ENCODE measurements at regions not wholly inside any gene's neighbourhood (a gene's known extent, or its start where the extent isn't known, plus 50 kb on each side); places are given as distances from the start of the nearest gene placed in this dataset.

DNA sequence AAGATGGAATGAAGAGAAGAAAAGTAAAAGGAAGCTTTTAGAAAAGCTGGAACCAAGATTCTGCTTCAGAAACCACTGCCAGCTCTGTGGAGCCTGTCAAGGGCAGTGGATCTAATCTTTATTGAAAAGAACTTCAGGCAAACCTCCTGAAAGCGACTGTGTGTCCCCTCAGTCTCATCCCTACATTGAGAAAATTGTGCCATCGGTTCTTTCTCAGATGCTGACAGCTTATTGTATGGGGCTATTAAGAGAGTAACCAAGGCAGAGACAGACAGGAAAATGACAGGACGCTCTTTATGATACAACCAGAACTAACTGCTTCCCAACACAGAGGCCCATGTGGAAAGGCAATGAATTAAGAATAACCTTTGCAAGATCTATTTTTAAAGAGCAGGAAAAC, 763.2 kb upstream of the CHAC2 start:
- Histone ChIP-seq H4K20me1 (ENCODE audit: insufficient read depth) (no peaks in the 10 kb centered on the region), H3F3A (ENCODE audit: insufficient read depth, low read depth) (no peaks in the 10 kb centered on the region), H3K27me3 (ENCODE audit: insufficient read depth, low read depth) (no peaks in the 10 kb centered on the region), H3K36me3 (ENCODE audit: low read depth) (no peaks in the 10 kb centered on the region), H3K79me2 (ENCODE audit: low read depth) (no peaks in the 10 kb centered on the region), H3K9me3 (ENCODE audit: insufficient read depth, low read depth) (no peaks in the 10 kb centered on the region), H3K9me2 (ENCODE audit: insufficient read depth) (no peaks in the 10 kb centered on the region), H3K4me1 (replicated peaks; ENCODE audit: insufficient read depth) (no peaks in the 10 kb centered on the region), H3K4me2 (no peak overlapping the region), H3K4me3 (no peak overlapping the region), H2AFZ (peak overlapping the region; percentile 15; the same call in 1 of the 2 replicates), H3K27ac (no peak overlapping the region)
- intact Hi-C loops (cut with micrococcal nuclease; ENCODE audit: unreplicated experiment) = no loop called here
- ChIA-PET CTCF (no interaction called here), POLR2A (ENCODE audit: unreplicated experiment) (no interaction called here)
- no TSS peak for BruUV-seq (replicated peaks)
- TF ChIP-seq EZH2 (IDR thresholded peaks at IDR 0.05; ENCODE audit: low read depth) = no peak
- TF ChIP-seq, protein P1, sequence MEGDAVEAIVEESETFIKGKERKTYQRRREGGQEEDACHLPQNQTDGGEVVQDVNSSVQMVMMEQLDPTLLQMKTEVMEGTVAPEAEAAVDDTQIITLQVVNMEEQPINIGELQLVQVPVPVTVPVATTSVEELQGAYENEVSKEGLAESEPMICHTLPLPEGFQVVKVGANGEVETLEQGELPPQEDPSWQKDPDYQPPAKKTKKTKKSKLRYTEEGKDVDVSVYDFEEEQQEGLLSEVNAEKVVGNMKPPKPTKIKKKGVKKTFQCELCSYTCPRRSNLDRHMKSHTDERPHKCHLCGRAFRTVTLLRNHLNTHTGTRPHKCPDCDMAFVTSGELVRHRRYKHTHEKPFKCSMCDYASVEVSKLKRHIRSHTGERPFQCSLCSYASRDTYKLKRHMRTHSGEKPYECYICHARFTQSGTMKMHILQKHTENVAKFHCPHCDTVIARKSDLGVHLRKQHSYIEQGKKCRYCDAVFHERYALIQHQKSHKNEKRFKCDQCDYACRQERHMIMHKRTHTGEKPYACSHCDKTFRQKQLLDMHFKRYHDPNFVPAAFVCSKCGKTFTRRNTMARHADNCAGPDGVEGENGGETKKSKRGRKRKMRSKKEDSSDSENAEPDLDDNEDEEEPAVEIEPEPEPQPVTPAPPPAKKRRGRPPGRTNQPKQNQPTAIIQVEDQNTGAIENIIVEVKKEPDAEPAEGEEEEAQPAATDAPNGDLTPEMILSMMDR (conservative IDR thresholded peaks at IDR 0.05) = no peak
- no peak for DNase-seq

DNA sequence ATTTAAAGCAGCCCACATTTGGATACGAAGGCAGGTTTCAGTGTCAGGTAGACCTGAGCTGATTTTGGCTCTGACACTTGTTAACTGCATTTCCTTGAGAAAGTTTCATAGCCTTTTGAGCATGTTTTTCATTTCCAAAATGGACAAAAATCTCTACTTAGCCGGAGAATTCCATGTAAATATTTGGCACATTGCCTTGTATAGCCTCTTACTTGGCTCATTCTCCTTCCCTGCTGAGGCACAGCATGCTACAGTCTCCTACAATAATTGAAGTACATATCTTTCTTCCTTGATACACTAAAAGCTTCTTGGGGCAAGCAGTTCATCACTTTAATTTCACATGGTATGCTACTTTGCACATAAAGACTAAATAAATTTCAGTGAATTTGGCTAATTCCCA, 772.2 kb upstream of the CHAC2 start:
- no peaks in the 10 kb centered on the region for H3F3A ChIP-seq (ENCODE audit: insufficient read depth, low read depth)
- CTCF ChIA-PET = no interaction called here
- no peaks in the 10 kb centered on the region; the same call in 1 of the 2 replicates for H3K9me2 ChIP-seq (ENCODE audit: insufficient read depth)
- H3K4me3 ChIP-seq = no peak overlapping the region
- no peaks in the 10 kb centered on the region for H3K36me3 ChIP-seq (ENCODE audit: low read depth)
- no TSS peak for BruUV-seq (replicated peaks)
- DNase-seq = no peak
- H3K27me3 ChIP-seq (ENCODE audit: insufficient read depth, low read depth) = no peaks in the 10 kb centered on the region
- intact Hi-C loops (cut with micrococcal nuclease; ENCODE audit: unreplicated experiment) = no loop called here
- H3K4me2 ChIP-seq = no peak overlapping the region
- no peaks in the 10 kb centered on the region for H3K79me2 ChIP-seq (ENCODE audit: low read depth)
- no peak overlapping the region for H3K27ac ChIP-seq
- H2AFZ ChIP-seq = 0 out of 2 replicates have a peak overlapping the region, but pooled peaks have one; percentile 52
- H4K20me1 ChIP-seq (ENCODE audit: insufficient read depth) = no peaks in the 10 kb centered on the region
- no peak for TF ChIP-seq EZH2 (IDR thresholded peaks at IDR 0.05; ENCODE audit: low read depth)
- TF ChIP-seq, protein P1 (conservative IDR thresholded peaks at IDR 0.05) = no peak
- POLR2A ChIA-PET (ENCODE audit: unreplicated experiment) = interaction anchor here (0.6 kb wide), 1 partner anchor 67 kb away, joined by 7 read pairs; no protein-coding TSS in a partner anchor
- no peaks in the 10 kb centered on the region for H3K9me3 ChIP-seq (ENCODE audit: insufficient read depth, low read depth)
- H3K4me1 ChIP-seq (replicated peaks; ENCODE audit: insufficient read depth) = no peaks in the 10 kb centered on the region

DNA sequence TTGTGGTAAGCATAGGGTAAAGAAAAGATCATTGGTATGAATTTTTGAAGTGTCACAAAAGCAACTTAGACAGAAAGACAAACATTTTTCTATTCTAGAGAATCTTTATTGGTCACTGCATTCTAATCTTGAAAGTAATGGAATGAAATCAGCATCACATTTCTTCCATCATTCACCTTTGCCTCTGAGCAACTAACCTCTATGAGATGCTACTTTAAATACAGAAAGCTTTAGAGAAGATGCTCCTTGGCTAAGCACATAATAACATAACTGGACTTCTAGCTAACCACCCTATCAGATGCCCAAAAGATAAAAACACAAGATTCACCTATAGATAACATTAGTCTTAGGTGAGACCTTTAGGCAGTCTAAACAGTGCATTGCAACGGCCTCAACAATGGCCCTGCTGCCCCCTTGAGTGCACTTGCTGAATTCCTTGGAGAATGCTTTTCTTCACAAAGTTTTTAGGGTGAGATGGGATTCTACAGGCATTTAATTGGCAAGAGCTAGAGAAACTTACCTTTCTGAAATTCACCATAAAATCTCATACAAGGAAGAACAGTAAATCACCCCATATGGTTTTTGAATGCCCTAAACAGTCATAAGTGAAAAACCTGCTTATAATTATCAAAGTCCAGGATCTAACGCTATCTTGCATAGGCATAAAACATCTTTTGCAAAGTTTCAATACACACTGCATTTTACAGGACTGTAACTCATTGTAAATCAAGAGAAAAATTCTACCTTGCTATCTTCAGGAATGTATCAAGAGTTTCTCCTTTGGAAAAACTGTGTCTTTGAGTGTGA, 791.3 kb upstream of the CHAC2 start:
- Histone ChIP-seq H3K36me3 (ENCODE audit: low read depth) (no peaks in the 10 kb centered on the region), H3K4me1 (replicated peaks; ENCODE audit: insufficient read depth) (no peaks in the 10 kb centered on the region), H3K27me3 (ENCODE audit: insufficient read depth, low read depth) (no peaks in the 10 kb centered on the region), H3K4me2 (no peak overlapping the region), H3K9me2 (ENCODE audit: insufficient read depth) (no peaks in the 10 kb centered on the region; the same call in 1 of the 2 replicates), H4K20me1 (ENCODE audit: insufficient read depth) (no peaks in the 10 kb centered on the region), H3K9me3 (ENCODE audit: insufficient read depth, low read depth) (no peaks in the 10 kb centered on the region), H3K4me3 (no peak overlapping the region), H3F3A (ENCODE audit: insufficient read depth, low read depth) (no peaks in the 10 kb centered on the region), H3K79me2 (ENCODE audit: low read depth) (no peaks in the 10 kb centered on the region), H3K27ac (no peak overlapping the region), H2AFZ (no peak overlapping the region)
- POLR2A ChIA-PET (ENCODE audit: unreplicated experiment) = no interaction called here
- peak; percentile 23 to 38 for DNase-seq
- intact Hi-C loops (cut with micrococcal nuclease; ENCODE audit: unreplicated experiment) = loop anchor here (5.0 to 10.0 kb wide), 2 partner anchors 164 to 562 kb away; no protein-coding TSS in a partner anchor
- BruUV-seq (replicated peaks) = no TSS peak
- CTCF ChIA-PET = interaction anchor here (0.6 kb wide), 1 partner anchor 339 kb away, joined by 3 read pairs; no protein-coding TSS in a partner anchor
- TF ChIP-seq EZH2 (IDR thresholded peaks at IDR 0.05; ENCODE audit: low read depth) = no peak
- TF ChIP-seq, protein P1 (conservative IDR thresholded peaks at IDR 0.05) = peak; percentile 85

All from PC-9 (cell line).